ENCODE measurements at regions not wholly inside any gene's neighbourhood (a gene's known extent, or its start where the extent isn't known, plus 50 kb on each side); places are given as distances from the start of the nearest gene placed in this dataset.
A peak's percentile ranks its signal among the peaks of the same experiment; 100 is the strongest.
"Not testable (repeated sequence)": the region's sequence is repeated elsewhere in the genome, so short reads cannot be mapped to it uniquely, and the experiment has no call there.

- DNase-seq (ENCODE audit: low read depth): no peak
These were observed 122.2 kb upstream of the ESX1 start for GRCh38 chrX:104376937-104377336.

DNA sequence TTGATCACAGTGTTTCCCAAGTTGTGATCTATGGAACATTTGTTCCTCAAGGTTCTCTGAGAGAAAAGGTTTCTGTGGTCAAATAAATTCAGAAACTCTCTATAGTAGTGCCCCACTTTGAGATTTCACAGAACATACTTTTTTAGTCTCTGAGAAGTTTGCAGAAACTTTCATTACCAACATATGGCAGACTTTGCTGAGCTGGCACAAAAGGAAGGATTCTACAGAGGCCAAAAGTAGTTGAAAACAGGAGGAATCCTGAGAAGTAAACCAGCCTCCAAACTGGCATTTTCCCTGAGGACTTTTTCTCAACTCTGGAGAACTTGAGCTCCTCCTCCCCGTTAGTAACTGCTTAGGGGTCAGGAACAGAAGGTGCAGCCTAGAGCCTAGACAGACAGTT is 117.8 kb upstream of the ESX1 start:
- no peak for DNase-seq (ENCODE audit: low read depth)

GRCh38 chrX:104370089-104370488 is 115.4 kb upstream of the ESX1 start:
- no peak for DNase-seq (ENCODE audit: low read depth)

- DNase-seq (ENCODE audit: low read depth): not testable (repeated sequence)
These were observed 106.0 kb upstream of the ESX1 start for GRCh38 chrX:104360774-104361173.

DNA sequence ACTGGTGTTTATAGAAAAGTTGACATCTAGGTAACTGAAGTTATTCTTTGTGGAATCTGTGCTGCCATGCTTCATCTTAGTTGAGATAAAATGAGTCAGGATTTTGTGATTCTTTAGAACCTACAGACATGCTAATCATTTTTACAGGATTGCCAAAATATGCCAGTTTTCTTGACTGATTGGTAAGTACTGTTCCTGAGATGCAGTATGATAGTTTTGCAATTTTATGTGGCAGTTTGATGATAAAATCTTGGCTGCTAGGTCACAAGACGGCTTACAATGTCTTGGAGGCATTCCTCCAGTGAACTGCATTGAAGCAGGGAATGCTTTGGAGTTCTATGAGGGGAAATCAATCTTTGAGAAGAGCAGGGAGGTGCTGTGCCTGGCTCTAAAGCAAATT is 104.4 kb upstream of the ESX1 start:
- no peak for DNase-seq (ENCODE audit: low read depth)

GRCh38 chrX:104351173-104351769 is 96.5 kb upstream of the ESX1 start:
- DNase-seq (ENCODE audit: low read depth): peak; percentile 43

DNA sequence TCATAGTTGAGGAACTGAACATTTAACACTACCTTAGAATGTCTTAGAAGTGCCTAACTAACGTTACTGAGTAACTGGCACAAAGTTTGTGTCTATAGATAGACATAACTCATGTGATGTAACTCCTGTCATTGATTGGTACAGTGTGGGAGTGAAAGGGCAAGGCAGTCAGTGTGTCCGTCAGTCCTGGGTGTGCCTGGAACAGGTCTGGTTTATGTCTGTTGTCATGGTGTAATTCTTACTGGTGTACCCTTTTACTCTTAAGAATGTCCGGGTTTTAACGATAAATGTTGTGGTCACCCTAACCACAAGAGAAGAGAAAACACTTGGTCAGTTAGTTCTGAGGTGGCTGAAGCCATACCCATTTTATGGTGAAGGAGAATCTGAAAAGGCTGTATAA is 93.1 kb upstream of the ESX1 start:
- DNase-seq (ENCODE audit: low read depth): no peak

DNA sequence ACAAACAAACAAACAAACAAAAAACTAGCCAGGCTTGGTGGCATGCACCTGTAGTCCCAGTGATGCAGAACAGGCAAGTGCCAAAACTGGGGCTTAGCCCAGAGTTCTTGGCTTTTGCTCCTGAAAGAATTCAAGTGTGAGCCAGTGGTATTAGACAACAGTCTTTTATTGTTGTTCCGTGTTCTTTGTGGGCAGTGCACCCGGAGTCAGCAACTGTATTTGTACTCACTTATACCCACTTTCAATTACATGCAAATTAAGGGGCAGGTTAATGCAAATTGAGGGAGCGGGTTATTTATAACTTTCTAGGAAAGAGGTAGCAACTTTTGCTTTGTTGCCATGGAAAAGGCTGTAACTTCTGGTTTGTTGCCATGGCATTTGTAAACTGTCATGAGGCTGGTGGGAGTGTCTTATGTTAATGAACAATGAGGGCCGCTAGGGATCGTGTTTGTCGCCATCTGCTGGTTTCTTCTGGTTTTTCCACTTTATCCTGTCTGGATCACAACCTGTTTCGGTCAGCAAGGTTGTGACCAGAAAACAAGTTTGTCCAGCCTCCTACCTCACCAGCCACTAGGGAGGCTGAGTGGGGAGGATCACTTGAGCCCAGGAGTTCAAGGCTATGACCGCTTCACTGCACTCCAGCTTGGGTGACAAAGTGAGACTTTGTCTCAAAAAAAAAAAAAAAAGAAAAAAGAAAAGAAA is 88.8 kb upstream of the ESX1 start:
- peak; percentile 67 for DNase-seq (ENCODE audit: low read depth)

DNA sequence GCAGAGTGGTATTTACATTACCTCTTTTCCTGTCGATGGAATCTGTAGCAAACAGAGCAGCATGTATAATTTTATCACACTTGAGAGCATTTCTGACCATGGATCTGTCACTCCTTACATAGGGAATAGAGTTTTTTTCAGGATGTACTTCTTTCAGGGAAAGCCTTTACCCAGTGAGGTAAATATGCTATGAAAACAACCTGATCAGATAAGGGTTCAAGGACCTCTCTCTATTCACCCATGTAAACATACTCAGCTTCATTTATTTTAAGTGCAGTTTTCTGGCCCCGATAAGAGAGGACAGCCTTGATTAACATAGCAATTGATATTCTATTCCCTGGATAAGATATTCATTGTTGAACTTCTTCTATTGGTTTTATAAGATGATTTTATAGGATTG is 87.3 kb upstream of the ESX1 start:
- no peak for DNase-seq (ENCODE audit: low read depth)

- peak; percentile 10 for DNase-seq (ENCODE audit: low read depth)
These were observed 81.0 kb upstream of the ESX1 start for GRCh38 chrX:104335756-104336155.

- DNase-seq (ENCODE audit: low read depth): no peak
These were observed 80.2 kb upstream of the ESX1 start for GRCh38 chrX:104334971-104335370.

GRCh38 chrX:104330966-104331365 is 76.2 kb upstream of the ESX1 start:
- DNase-seq (ENCODE audit: low read depth): no peak

- no peak for DNase-seq (ENCODE audit: low read depth)
These were observed 75.0 kb upstream of the ESX1 start for GRCh38 chrX:104329731-104330130.

GRCh38 chrX:104325213-104325585 is 70.5 kb upstream of the ESX1 start:
- DNase-seq (ENCODE audit: low read depth): no peak

GRCh38 chrX:104324461-104325212 is 69.9 kb upstream of the ESX1 start:
- DNase-seq (ENCODE audit: low read depth): no peak

DNA sequence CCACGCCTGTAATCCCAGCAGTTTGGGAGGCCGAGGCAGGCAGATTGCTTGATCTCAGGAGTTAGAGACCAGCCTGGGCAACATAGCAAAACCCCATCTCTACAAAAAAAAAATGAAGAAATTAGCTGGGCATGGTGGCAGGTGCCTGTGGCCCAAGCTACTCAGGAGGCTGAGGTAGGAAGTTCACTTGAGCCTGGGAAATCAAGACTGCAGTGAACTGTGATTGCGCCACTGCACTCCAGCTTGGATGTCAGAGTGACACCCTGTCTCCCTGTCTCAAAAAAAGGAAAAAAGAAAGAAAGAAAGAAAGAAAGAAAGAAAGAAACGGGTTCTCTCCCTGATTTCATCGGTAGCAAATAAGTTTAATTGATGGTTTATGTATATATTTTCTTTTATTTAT is 64.6 kb upstream of the ESX1 start:
- no peak for DNase-seq (ENCODE audit: low read depth)

- no peak for DNase-seq (ENCODE audit: low read depth)
These were observed 63.7 kb upstream of the ESX1 start for GRCh38 chrX:104318330-104319009.

DNA sequence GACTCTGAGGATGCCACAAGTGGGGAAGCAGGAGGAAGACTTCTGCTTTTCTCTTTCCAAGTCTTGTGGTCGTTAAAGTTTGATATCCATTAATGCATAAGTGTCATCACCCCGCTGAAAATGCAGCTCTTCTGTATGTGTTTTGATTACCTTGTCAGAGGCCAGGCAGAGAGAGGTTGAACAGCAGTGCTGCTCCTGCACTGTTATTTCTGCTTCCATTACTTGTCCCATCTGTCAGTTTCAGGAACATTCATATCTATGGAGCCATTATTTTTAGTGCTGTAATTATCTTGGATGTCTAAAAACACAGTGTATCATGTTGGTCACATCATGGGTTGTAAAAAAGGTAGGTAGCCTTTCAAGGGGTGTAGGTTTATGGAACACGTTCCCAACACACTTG is 62.0 kb upstream of the ESX1 start:
- DNase-seq (ENCODE audit: low read depth): no peak

DNA sequence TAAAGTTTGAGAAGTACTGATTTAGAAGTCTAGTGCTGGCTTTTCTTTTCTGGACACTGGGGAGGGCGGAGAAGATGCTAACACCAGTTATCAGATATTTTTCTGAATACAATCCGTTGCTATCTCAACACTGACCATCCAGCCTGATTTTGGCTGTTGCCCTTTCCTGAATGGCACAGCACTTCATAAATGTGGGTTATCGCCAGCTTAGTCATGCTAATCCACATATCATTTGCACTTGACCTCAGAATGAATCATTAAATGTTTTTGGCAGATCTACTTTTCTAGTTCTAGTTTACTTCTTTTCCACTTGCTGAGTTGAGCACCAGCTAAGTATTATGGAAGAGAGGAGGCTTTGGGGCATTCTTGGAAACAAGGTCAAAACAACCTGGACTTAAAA is 60.8 kb upstream of the ESX1 start:
- DNase-seq (ENCODE audit: low read depth): no peak

DNA sequence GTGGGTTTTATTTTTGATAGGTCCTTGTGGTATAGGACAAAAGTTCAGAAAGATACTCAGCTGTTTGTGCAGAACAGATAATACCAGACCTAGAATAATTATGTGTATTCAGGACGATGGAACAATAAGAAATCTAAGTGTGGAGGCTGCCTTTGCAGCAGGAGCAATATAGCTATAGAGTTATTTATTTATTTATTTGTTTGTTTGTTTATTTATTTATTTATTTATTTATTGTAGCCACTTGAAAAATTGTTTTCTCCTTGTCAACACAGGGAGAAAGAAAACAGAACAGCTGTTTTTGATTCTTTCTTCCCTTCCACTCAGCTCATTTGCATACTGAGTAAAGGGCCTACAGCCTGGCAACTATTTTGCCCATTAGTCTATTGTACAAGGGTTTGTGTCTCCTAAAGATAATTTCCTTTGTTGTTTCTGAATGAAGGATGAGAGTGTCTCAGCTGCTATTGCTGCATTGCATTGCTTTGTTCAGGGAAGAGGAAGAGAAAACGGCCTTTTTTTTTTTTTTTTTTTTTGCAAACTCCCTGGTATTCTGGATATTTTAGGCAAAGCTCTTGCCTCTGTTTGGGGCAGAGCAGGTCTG is 56.0 kb upstream of the ESX1 start:
- no peak for DNase-seq (ENCODE audit: low read depth)

DNA sequence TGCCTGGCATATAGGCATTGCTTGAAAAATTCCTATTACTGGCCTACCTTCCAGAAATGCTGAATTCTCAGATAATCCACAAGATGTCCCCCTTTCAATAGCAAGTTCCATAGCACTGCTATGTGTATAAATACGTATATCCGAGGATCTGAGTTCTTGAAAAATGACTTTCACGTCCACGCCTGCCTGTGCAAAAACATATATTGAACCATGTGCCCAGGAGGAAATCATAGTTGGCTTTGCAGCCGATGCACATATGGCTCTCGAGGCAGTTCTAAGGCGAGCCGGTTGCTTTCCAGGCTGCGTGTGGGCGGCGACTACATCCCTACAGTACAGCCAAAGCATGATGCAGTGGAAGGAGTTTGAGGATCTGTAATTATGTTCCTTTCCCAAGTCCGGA is 55.4 kb upstream of the ESX1 start:
- DNase-seq (ENCODE audit: low read depth): peak; percentile 31

DNA sequence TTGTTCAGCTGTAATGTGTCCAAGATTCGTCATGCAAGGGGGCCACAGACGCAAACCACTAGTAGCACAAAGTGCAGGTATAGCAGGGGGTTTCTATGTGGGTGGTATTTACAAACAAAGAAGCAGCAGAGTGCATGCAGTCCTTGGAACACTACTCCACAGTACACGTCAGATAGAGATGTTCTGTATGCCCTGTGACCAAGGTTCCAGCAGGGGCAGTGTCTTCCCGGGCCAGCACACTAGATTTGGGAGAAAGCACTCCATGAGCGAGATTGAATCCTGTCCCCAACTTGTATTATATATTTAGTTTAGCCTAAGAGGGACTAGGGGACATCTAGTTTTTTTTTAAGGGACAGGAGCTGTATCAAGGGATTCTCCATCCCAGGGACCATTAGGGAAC is 54.4 kb upstream of the ESX1 start:
- no peak for DNase-seq (ENCODE audit: low read depth)

GRCh38 chrX:104307341-104307740 is 52.6 kb upstream of the ESX1 start:
- DNase-seq (ENCODE audit: low read depth): no peak
